Superior temporal gyrus (tissue), 1 donor: ENCODE measurements at regions not wholly inside any gene's neighbourhood (a gene's known extent, or its start where the extent isn't known, plus 50 kb on each side); places are given as distances from the start of the nearest gene placed in this dataset.

Experiments
- DNase-seq: peaks from one replicate; pipeline ENCODE4 v3.0.0-alpha.2; 2016; ENCODE audit errors: extremely low spot score

DNA sequence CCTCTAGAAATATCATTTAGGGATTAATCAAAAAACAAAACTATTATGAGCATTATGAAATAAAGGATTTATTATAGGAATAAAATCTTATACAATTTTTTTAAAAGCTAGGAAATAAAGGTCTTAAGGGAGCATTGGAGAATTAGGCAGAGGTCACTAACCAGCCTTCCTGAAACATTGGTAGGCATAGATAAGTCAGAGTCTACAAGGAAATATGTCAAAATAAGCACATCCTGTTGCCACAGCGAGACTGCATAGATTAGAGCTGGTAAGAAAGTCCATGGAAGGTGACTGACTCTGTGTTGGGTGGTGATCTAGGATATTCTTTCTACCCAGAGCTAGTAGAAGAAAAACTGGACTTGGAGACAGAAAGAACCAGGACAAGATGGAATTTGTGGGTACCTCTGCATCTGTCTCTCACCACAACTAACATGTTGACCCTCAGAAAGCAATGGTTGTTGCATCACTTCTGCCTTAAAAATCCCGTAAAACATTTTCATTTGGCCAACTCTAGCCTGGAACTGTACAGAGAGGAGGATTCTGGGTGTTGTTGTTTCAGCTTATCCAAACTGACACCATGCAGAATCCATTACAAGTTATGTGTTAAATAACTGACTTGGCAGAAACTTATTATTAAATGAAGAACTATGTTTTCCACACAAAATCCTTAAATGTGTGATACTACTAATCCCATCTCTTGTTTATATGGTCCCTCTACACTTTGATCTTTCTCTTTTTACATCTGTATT is 77.1 kb downstream of the FBXO5 start:
- DNase-seq, result no peak

DNA sequence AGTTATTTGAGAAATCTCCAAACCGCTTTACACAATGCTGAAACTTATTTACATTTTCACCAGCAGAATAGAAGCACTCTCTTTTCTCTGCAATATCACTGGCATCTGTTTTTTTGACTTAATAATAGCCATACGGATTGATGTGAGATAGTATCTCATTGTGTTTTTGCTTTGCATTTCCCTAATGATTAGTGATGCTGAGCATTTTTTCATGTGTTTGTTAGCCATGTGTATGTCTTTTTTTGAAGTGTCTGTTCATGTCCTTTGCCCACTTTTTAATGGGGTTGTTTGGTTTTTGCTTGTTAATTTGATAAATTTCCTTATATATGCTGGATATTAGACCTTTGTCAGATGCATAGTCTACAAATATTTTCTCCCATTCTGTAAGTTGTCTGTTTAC is 73.6 kb downstream of the FBXO5 start:
- DNase-seq, result no peak

DNA sequence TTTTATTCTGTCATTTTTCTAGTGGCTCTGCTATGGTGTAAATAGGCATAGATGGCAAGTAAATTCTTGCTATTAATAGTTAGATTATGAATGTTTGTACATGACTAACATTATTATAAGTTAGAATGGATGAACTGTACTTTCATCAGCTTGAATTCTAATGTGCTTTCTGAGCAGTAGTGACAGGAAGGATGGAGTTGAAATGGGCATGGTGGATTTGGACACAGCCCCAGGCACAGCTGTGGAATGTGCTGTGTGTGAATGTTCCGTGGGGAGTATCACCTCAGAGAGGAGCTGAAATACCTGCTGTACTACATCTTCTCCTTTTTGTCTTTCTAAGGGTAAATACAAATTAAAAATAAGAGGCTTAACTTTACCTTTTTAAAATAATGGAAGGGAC is 66.8 kb downstream of the FBXO5 start:
- DNase-seq, result no peak

DNA sequence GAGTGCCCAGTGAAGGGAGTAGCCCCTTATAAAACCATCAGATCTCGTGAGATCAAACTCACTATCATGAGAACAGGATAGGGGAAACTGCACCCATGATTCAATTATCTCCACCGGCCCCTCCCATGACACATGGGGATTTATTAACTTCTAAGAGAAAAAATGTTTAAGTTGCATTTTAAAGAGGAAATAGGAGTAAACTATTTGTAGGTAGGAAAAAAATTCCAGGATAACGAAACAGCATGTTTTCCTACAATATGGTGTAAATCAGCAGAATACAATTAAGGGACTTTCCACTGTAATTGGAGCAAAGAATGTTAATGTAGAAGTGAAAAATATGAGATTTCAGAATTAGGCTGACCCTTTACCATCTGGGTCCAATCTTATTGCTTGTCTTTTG is 63.9 kb downstream of the FBXO5 start:
- DNase-seq, result no peak

DNA sequence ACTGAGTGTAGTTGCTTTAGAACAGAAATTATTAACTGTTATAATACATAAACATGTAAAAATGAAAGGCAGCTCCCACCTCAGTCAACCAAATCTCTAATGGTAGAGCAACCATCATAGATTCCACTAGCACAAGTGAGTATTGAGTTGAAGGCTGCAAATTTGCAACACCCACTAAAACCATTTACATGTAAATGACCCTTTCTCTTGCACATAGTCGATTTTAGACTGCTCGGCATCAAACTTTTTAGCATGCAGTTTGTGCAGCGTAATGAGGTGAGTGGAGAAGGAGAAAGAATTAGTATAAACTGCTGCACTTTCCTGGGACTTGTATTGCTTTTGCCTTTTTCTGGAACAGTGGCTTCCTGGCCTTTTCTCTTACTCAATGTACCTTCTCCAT is 62.8 kb downstream of the FBXO5 start:
- DNase-seq, result no peak
